GM21825 (cell line): ENCODE measurements at regions not wholly inside any gene's neighbourhood (a gene's known extent, or its start where the extent isn't known, plus 50 kb on each side); places are given as distances from the start of the nearest gene placed in this dataset.

Experiments used
- ATAC-seq: cut with Tn5 transposase; IDR thresholded peaks from one replicate; pipeline ENCODE4 v1.9.1; 2021; ENCODE audit warnings: mild to moderate bottlenecking, moderate library complexity; ENCODE audit not compliant: unreplicated experiment

- ATAC-seq: no peak
Observed at GRCh38 chr20:6942266-6942665, 174.8 kb downstream of the BMP2 start.

DNA sequence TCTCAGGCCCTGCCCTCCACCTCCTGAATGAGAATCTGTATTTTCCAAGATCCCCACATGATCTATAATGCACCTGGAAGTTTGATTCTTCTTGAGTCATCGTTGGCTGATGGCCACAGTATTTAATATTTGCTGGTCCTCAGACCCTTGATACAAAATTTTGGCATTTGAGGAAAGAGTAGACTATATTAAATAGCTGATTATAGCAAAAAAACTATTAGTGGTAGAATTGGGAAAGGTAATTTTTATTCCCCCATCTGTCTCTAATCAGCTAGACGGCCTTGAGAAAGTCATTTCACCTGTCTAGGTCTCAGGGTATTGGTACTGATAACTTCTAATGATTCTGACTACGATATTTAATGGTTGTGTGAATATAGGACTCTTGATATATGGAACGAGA is 176.8 kb downstream of the BMP2 start:
- ATAC-seq: no peak

- no peak for ATAC-seq
Observed at GRCh38 chr20:6953611-6954010, 186.1 kb downstream of the BMP2 start.

- no peak for ATAC-seq
Observed at GRCh38 chr20:6954219-6954618, 186.7 kb downstream of the BMP2 start.

GRCh38 chr20:6956056-6956455 is 188.6 kb downstream of the BMP2 start:
- no peak for ATAC-seq

GRCh38 chr20:6956574-6956973 is 189.1 kb downstream of the BMP2 start:
- ATAC-seq: no peak

- ATAC-seq: no peak
Observed at GRCh38 chr20:6959900-6960312, 192.4 kb downstream of the BMP2 start.

GRCh38 chr20:6966721-6967120 is 199.2 kb downstream of the BMP2 start:
- no peak for ATAC-seq

DNA sequence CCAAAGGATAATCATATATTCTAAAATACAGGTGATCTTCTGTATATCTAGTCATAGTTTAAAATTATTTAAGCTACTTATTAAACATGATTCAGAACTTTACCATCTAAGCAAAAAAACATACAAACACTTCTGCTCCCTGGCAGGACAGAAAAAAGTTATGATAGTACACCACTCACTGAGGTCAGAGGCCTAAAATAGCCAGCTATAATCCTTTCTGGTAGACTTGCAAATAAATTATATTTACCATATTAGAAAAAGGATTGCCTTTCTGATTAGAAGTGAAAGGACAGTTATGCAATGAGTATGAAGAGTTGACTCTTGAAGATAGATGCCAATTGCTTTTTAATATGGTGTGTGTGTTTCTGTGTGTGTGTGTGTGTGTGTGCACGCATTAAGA is 207.4 kb downstream of the BMP2 start:
- no peak for ATAC-seq

DNA sequence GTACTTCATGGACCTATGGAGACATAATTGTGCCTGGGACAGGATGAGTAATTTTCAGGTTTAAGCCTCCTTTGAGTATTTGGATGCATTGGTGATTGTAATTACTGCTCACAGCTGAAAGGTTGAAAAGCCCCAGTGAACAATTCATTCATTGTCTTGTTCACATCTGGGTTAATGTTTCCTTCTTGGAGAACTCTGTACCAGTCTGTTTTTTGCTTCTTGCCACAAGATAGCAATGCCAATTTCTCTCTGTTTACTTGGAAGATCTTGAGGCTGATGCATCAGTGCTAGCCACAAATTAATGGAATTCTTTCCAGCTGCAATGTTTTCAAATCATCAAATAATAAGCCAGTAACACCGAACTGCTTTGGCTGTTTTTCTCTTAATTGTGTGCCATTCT is 207.8 kb downstream of the BMP2 start:
- ATAC-seq: no peak

DNA sequence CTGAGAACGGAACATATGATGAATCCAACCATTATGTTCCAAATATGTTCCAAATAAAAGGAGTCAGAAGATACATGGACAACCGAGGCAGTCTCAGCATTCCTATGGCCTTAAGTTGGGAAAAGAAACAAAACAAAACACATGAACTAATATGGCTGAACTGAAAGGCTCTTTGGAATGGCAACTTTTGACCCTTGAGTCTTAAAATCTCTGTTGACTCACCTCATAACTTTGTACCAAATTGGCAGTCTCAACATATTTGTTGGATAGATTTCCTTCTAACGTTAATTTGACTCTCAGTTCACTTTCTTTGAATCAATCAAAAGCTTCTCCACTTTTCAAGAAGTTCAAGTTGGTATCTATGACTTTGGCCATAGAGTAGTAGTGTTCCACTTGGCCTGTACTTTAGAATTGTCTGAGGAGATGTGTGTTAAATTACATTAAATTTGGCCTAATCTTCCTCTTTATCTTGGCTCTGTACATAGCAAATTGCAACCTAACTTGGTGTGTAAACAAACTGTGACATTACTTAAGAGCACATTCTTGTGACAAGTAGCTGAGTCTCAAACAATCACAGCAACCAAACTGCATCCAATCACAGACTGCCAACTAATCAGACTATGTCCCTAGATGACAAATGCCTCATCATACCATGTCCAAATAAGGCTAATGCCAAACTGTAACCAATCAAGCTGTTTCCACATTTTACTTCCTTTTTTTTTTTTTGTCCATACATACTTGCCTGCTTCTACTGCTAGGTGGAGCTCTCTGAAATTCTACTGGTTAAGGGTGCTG is 208.8 kb downstream of the BMP2 start:
- no peak for ATAC-seq

DNA sequence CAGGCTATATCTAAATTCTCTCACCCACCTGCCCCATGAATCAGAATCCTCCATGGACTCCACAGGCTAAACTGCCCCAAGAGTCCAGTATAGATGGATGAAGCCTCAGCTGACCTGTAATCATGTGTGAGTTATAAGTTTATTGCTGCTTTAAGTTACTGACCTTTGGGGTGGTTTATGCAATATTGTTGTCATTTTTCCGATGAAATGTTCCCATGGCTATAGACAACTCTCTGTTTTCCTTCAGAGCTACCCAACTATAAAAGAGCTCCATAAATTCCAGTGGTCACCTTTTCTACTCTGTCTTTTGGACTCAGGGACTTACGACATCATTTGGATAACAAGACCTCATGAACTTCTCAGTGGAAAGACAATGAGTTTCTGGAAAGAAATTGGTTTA is 212.1 kb downstream of the BMP2 start:
- ATAC-seq: no peak

DNA sequence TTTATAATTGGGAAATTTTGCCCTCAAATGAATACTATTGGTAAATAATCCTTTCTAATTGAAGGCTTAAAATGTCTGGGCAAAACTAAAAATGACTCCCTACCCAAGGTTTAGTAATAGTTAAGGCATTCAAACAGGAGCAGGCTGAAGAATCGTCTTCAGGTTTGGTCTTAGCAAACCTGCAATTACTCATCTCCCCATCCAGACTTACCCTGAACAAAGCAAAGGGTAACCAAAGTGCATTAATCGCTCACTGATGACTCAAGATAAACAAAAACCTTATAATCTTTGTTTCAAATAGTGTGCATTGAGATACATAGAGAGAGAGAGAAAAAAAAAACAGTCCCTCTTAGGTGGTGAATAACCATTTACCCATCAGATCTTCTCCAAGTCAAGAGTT is 225.5 kb downstream of the BMP2 start:
- no peak for ATAC-seq

GRCh38 chr20:6993511-6993910 is 226.0 kb downstream of the BMP2 start:
- ATAC-seq: no peak

DNA sequence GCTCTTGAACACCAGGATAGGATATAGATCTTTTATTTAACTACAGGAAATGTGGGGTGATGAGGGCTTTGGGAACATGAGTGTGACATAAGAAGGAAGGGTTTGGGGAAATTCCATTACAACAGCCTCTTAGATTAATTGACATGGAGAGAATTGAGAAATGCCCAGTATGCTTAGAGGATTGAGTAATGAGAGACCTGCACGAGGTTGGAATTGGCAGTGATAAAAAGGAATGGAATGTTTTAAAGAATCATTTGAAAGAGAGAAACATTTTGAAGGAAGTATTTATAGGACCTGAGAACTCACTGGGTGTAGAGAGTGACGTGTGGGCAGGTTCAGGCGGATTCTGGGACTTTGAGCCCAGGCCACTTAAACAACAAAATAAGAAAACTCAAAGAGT is 227.0 kb downstream of the BMP2 start:
- ATAC-seq: no peak

DNA sequence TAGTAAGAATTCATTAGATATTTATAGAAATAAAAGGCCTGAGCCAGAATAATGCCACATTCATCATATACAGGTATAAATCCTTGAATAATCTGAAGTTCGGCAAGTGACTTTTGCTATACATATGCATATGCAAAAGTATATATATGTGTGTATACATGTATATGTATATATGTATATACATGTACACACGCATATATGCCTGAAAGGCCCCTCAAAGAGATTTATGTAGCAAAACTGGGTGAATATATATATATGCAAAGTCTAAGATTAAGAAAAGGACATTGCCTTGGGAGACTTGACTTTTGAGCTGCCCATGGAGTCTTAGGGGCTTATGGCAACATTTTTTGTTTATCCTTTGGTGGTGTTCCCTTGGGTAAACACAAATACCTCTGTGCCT is 231.4 kb downstream of the BMP2 start:
- no peak for ATAC-seq

GRCh38 chr20:6999381-6999780 is 231.9 kb downstream of the BMP2 start:
- no peak for ATAC-seq

DNA sequence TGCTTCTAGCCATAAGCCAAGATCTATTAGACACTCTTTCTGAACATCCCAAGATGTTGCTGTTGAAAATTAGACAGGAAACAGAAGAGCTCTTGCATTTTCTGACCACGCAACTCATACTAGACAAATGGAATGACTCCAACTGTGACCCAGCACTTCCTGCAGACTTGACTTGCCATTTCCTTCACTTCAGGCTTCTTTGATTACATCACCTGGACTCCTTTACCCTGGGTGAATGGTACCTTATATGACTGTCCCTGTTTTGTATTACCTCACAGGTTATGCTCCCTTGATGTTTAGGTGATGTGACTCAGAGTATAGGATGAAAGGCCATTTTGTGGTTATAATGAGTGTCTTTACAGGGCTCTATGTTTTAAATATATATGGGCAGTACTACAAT is 236.1 kb downstream of the BMP2 start:
- ATAC-seq: no peak

GRCh38 chr20:7004801-7005200 is 237.3 kb downstream of the BMP2 start:
- ATAC-seq: no peak

- no peak for ATAC-seq
Observed at GRCh38 chr20:7010527-7010926, 243.0 kb downstream of the BMP2 start.

DNA sequence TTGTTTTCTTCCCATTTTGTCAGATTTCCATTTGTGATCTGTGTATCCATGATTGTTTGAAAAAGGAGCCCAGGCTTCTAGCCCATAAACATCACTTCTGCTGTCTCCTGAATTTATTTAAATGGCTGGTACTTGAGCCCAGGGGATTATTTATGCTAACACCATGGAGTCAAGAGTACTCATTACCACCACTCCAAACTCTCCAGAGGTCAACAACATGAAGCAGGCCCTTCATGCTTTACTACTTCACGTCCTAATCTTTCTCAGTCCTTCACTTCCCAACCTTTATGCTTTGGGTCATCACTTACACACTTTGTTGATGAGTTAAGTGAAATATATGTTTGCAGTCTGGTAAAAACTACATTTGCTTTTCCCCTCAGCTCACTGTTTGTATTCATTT is 247.8 kb downstream of the BMP2 start:
- ATAC-seq: no peak

- no peak for ATAC-seq
Observed at GRCh38 chr20:7022597-7022996, 255.1 kb downstream of the BMP2 start.

GRCh38 chr20:7025635-7026034 is 258.1 kb downstream of the BMP2 start:
- ATAC-seq: no peak
